ENCODE measurements at regions not wholly inside any gene's neighbourhood (a gene's known extent, or its start where the extent isn't known, plus 50 kb on each side); places are given as distances from the start of the nearest gene placed in this dataset.
A peak's percentile ranks its signal among the peaks of the same experiment; 100 is the strongest.
"Not testable (repeated sequence)": the region's sequence is repeated elsewhere in the genome, so short reads cannot be mapped to it uniquely, and the experiment has no call there.

DNA sequence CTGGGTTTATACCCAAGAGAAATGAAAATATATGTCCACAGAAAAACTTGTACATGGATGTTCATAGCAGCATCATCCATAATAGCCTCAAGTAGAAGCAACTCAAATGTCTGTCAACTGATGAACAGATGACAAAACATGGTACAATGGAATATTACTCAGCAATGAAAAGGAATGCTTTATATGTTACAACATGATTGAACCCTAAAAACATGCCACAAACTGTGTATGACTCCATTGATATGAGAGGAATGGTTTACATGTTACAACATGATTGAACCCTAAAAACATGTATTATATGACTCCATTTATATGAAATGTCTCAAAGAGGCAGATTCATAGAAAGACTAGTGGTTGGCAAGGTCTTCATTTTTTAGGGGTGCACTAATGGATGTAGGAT lies 104.8 kb downstream of the LAT start:
- intact Hi-C loops (cut with DNase I); DNase-seq (ENCODE audit: low spot score): not testable (repeated sequence)

DNA sequence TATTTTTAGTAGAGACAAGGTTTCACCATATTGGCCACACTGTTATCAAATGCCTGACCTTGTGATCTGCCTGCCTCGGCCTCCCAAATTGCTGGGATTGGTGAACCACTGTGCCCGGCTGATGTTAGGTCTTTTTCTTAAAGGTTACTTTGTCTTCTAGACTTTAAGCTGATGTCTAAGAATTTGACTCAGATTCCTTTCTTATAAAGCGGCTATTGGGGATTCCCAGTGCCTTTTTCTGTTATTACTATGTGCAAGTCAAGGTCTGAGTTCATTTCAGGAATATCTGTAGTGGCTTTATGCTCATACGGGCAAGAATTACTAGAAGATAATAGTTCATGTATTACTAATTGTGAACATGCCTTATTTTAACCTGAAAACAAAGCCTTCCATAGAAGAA lies 102.8 kb downstream of the LAT start:
- intact Hi-C loops (cut with DNase I); DNase-seq (ENCODE audit: low spot score): not testable (repeated sequence)

GRCh38 chr16:29081829-29082639 lies 97.2 kb downstream of the LAT start:
- intact Hi-C loops (cut with DNase I) = not testable (repeated sequence)

DNA sequence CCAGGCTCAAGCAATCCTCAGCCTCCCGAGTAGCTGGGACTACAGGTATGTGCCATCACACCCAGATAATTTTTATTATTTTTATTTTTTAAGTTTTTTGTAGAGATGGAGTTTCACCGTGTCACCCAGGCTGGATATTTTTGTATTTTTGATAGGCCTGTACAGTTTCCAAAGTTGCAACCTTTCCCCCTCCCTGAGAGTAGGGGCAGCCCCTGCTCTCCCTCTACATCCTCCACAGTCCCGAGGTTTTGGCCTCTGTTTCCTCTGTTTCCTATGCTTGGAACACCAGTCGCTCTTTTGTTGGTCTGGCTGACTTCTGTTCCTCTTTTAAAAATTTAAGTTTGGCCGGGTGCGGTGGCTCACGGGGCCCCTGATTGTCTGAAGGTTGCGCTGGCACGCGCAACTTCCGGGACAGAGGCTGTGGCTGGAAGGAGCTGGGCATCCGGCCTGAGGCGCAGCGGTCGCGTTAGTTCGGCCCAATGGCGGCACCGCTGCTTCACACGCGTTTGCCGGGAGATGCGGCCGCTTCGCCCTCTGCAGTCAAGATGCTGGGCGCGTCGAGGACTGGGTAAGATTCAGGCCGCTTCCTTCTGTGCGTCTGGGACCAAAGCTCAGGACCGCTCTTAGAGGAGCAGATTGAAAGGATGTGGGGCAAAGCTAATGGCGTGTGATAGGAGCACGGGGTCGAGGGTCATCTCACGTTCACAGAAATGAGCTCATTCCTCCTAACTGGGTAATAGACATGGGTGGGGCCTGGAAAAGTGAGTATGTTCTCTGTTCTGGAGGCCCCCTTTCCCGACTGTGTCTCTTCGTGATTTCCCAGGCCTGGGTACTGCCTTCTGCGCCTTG lies 89.9 kb downstream of the LAT start:
- DNase-seq (ENCODE audit: low spot score) = peak; percentile 87
- intact Hi-C loops (cut with DNase I) = not testable (repeated sequence)

More at GRCh38 chr16:29081829-29082639, 97.2 kb downstream of the LAT start:
- DNase-seq (ENCODE audit: low spot score) = not testable (repeated sequence)

DNA sequence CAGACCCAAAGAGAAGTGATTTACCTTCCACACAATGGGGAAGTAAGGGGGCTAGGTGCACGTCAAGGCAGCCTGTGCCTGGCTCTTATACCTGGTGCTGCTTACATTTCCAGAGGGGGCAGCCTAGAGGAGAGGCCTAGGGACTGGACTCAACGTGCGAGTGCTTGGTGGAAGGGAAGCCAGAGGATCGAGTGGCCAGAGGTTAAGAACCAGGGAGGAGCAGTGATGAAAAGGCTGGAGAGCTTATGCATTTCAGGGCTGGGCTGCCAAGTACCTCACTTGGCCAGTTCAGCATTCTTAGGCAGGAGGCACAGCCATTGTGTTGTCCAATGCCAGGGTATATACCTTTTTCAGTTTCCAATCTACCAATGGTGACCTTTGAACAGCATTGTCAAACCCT lies 77.4 kb downstream of the LAT start:
- intact Hi-C loops (cut with DNase I) = not testable (repeated sequence)

GRCh38 chr16:29061467-29061921 lies 76.6 kb downstream of the LAT start:
- intact Hi-C loops (cut with DNase I); DNase-seq (ENCODE audit: low spot score): not testable (repeated sequence)

More for the DNA sequence above, 77.4 kb downstream of the LAT start:
- DNase-seq (ENCODE audit: low spot score) = not testable (repeated sequence)

DNA sequence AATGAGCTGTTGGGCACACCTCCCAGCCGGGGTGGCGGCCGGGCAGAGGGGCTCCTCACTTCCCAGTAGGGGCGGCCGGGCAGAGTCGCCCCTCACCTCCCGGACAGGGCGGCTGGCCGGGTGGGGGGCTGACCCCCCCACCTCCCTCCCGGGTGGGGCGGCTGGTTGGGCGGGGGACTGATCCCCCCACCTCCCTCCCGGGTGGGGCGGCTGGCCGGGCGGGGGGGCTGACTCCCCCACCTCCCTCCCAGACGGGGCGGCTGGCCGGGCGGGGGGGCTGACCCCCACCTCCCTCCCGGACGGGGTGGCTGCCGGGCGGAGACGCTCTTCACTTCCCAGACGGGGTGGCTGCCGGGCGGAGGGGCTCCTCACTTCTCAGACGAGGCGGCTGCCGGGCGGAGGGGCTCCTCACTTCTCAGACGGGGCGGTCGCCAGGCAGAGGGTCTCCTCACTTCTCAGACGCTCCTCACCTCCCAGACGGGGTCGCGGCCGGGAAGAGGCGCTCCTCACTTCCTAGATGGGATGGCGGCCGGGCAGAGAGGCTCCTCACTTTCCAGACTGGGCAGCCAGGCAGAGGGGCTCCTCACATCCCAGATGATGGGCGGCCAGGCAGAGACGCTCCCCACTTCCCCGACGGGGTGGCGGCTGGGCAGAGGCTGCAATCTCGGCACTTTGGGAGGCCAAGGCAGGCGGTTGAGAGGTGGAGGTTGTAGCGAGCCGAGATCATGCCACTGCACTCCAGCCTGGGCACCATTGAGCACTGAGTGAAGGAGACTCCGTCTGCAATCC lies 75.4 kb downstream of the LAT start:
- DNase-seq (ENCODE audit: low spot score); intact Hi-C loops (cut with DNase I): not testable (repeated sequence)

DNA sequence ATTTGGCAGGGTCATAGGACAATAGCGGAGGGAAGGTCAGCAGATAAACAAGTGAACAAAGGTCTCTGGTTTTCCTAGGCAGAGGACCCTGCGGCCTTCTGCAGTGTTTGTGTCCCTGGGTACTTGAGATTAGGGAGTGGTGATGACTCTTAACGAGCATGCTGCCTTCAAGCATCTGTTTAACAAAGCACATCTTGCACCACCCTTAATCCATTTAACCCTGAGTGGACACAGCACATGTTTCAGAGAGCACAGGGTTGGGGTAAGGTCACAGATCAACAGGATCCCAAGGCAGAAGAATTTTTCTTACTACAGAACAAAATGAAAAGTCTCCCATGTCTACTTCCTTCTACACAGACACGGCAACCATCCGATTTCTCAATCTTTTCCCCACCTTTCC lies 74.7 kb downstream of the LAT start:
- intact Hi-C loops (cut with DNase I); DNase-seq (ENCODE audit: low spot score): not testable (repeated sequence)

Data from posterior vena cava (tissue), 2 donors.